Transverse colon (tissue), 4 donors: ENCODE measurements at regions not wholly inside any gene's neighbourhood (a gene's known extent, or its start where the extent isn't known, plus 50 kb on each side); places are given as distances from the start of the nearest gene placed in this dataset.

ENCODE experiments used
- DNase-seq: peaks from one replicate; pipeline ENCODE4 v3.0.0-alpha.2; 2019
- H3K27ac ChIP-seq, 4 donors: fragments of 200-600 bp; sonication (generic); 2 replicates each; pipeline ENCODE4 v1.5.1; 2016 to 2018; ENCODE audit warnings: inconsistent platforms in 4 of 4
- H3K27me3 ChIP-seq: fragments of 200-600 bp; sonication (generic); 2 replicates; pipeline ENCODE4 v1.5.1; 2017; ENCODE audit warnings: inconsistent platforms
- H3K36me3 ChIP-seq, 4 donors: fragments of 200-600 bp; sonication (generic); 2 replicates each; pipeline ENCODE4 v1.5.1; 2017 to 2019; ENCODE audit warnings: inconsistent platforms in 4 of 4
- H3K4me1 ChIP-seq, 4 donors: fragments of 200-600 bp; sonication (generic); 2 replicates each; pipeline ENCODE4 v1.5.1; 2017 to 2020; ENCODE audit warnings: inconsistent platforms in 4 of 4
- H3K4me3 ChIP-seq, 4 donors: fragments of 200-600 bp; sonication (generic); 1 replicate in 1 of 4; 2 replicates in 3 of 4; pipeline versions ENCODE4 v1.5.1 to v1.6.1; 2017 to 2019; ENCODE audit warnings: inconsistent platforms in 4 of 4
- H3K9me3 ChIP-seq, 2 donors: fragments of 200-600 bp; sonication (generic); 2 replicates each; pipeline ENCODE4 v1.5.1; 2017 to 2019; ENCODE audit warnings: inconsistent platforms in 2 of 2
- EP300 ChIP-seq: sonication (generic); formaldehyde crosslinking; IDR thresholded peaks from one replicate; pipeline ENCODE4 v1.6.1; 2017; ENCODE audit warnings: antibody characterized with exemption, low read depth
- POLR2A ChIP-seq: fragments of 450-650 bp; IDR thresholded peaks from one replicate; pipeline ENCODE4 v1.6.1; 2016; ENCODE audit warnings: antibody characterized with exemption, mild to moderate bottlenecking, moderate library complexity
- POLR2AphosphoS5 ChIP-seq, 3 donors: sonication (generic); formaldehyde crosslinking; IDR thresholded peaks; one replicate each; pipeline ENCODE4 v1.6.1; 2016; ENCODE audit warnings: antibody characterized with exemption in 3 of 3
- WGBS, 2 donors: methylation state at CpG; one replicate each; pipeline ENCODE4 v1.1.5; 2018; ENCODE audit warnings: low coverage in 1 of 2; 5-methylcytosine and 5-hydroxymethylcytosine counted together
- in situ Hi-C, 4 donors: fragments of 200-750 bp; cut with MboI; loops; one replicate each; pipeline versions ENCODE4 v1.15.0 to v1.15.1; 2017; ENCODE audit warnings: low sequenced_read_pairs in 3 of 4, low pct_ligation_motif_present in 1 of 4, low pct_unique_long_range_greater_than_20kb in 1 of 4
- intact Hi-C: fragments of 100-400 bp; cut with DNase I; formaldehyde crosslinking; loops from one replicate; pipeline ENCODE4 v1.15.1; 2023; ENCODE audit warnings: low total_unique reads
- TF ChIP-seq, protein P1 (sequence below), 5 experiments: fragments of 200-600 bp in 3 of 5; fragments of 450-650 bp in 2 of 5; sonication (generic) in 3 of 5; IDR thresholded peaks; 1 replicate in 2 of 5; 2 replicates in 3 of 5; pipeline ENCODE4 v1.5.1; 2016 to 2017; ENCODE audit warnings: antibody characterized with exemption in 5 of 5, inconsistent platforms in 3 of 5, mild to moderate bottlenecking in 2 of 5, moderate library complexity in 1 of 5

DNA sequence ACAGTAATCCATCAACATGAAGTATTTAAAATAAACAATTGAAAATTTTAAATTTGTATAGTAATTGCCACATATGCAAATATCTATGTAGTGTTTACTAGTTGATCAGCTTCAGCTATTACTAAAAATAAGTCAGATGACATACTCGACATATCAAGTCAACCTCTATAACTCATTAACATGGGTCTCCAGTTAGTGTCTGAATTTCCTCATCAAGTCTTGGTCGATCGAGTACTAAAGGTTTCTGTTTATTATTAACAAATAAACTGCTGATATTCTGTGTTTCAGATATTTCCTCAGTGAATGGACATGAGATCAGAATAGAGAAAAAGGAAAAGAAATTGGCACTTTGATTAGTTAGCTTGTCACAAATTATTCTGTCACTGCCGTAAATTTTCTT lies 266.5 kb upstream of the ITGA1 start:
- Histone ChIP-seq H3K9me3 (no peaks in the 10 kb centered on the region), H3K4me3 (no peak overlapping the region), H3K36me3 (no peaks in the 10 kb centered on the region), H3K27me3 (no peaks in the 10 kb centered on the region), H3K27ac (no peak overlapping the region), H3K4me1 (no peaks in the 10 kb centered on the region)
- DNase-seq: no peak
- in situ Hi-C loops: no loop called here
- TF ChIP-seq, protein P1, sequence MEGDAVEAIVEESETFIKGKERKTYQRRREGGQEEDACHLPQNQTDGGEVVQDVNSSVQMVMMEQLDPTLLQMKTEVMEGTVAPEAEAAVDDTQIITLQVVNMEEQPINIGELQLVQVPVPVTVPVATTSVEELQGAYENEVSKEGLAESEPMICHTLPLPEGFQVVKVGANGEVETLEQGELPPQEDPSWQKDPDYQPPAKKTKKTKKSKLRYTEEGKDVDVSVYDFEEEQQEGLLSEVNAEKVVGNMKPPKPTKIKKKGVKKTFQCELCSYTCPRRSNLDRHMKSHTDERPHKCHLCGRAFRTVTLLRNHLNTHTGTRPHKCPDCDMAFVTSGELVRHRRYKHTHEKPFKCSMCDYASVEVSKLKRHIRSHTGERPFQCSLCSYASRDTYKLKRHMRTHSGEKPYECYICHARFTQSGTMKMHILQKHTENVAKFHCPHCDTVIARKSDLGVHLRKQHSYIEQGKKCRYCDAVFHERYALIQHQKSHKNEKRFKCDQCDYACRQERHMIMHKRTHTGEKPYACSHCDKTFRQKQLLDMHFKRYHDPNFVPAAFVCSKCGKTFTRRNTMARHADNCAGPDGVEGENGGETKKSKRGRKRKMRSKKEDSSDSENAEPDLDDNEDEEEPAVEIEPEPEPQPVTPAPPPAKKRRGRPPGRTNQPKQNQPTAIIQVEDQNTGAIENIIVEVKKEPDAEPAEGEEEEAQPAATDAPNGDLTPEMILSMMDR (IDR thresholded peaks at IDR 0.05): no peak
- TF ChIP-seq POLR2AphosphoS5 (IDR thresholded peaks at IDR 0.05): no peak
- no peak for TF ChIP-seq EP300
- no peak for TF ChIP-seq POLR2A
- 83 to 85% methylated on average over 4 of the region's 4 CpGs for WGBS, 2 donors
- intact Hi-C loops: no loop called here

- no peak overlapping the region for H3K27ac ChIP-seq
- WGBS, 2 donors: 67 to 78% methylated on average over 1 to 4 of the region's 4 CpGs
- no peaks in the 10 kb centered on the region for H3K4me1 ChIP-seq
- TF ChIP-seq POLR2AphosphoS5 (IDR thresholded peaks at IDR 0.05) (no peak), EP300 (no peak), POLR2A (no peak)
- TF ChIP-seq, protein P1 (IDR thresholded peaks at IDR 0.05): no peak
- H3K9me3 ChIP-seq: no peaks in the 10 kb centered on the region
- no peaks in the 10 kb centered on the region for H3K27me3 ChIP-seq
- H3K36me3 ChIP-seq: no peaks in the 10 kb centered on the region
- DNase-seq: no peak
- in situ Hi-C loops: no loop called here
- no peak overlapping the region for H3K4me3 ChIP-seq
- intact Hi-C loops: no loop called here
Measured at GRCh38 chr5:52523701-52524100, 264.0 kb upstream of the ITGA1 start.

DNA sequence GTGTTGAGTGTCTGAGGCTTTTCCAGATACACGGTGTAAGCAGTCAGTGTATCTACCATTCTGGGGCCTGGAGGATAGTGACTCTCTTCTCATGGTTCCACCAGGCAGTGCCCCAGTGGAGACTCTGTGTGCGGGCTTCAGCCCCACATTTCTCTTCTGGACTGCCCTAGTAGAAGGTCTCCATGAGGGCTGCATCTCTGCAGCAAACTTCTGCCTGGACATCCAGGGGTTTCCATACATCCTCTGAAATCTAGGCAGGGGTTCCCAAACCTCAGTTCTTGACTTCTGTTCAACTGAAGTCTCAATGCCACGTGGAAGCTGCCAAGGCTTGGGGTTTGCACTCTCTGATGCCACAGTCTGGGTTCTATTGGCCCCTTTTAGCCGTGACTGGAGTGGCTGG lies 256.6 kb upstream of the ITGA1 start:
- H3K27me3 ChIP-seq: no peaks in the 10 kb centered on the region
- H3K4me1 ChIP-seq: no peaks in the 10 kb centered on the region
- H3K36me3 ChIP-seq: no peaks in the 10 kb centered on the region
- DNase-seq: no peak
- in situ Hi-C loops: no loop called here
- TF ChIP-seq, protein P1 (IDR thresholded peaks at IDR 0.05): no peak
- TF ChIP-seq POLR2AphosphoS5 (IDR thresholded peaks at IDR 0.05) (no peak), POLR2A (no peak), EP300 (no peak)
- H3K9me3 ChIP-seq: no peaks in the 10 kb centered on the region
- H3K27ac ChIP-seq: no peak overlapping the region
- intact Hi-C loops: no loop called here
- H3K4me3 ChIP-seq: no peak overlapping the region
- WGBS, 2 donors: 59% methylated on average over 4 of the region's 4 CpGs; no CpG with 5 or more reads in 1 of the 2 donors

DNA sequence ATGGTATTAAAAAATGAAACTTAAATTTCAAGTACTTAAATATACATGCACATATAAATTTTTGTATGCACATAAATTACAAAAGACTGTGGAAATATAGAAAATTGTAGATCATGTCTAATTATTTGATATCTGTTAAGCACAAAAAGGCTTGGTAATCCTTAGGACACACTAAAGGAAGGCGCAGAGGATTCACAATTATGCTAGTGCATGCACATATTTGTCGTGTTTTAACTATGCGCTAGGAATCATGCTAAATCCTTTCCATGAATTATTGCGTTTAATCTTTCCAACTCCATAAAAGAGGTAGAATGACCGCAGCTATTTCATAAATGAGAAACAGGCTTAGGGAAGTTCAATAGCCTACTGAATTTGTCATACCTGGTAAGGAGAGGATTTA lies 244.1 kb upstream of the ITGA1 start:
- 91 to 92% methylated on average over 5 of the region's 5 CpGs for WGBS, 2 donors
- intact Hi-C loops (no loop called here), in situ Hi-C loops (no loop called here)
- Histone ChIP-seq H3K27me3 (no peaks in the 10 kb centered on the region), H3K27ac (no peak overlapping the region), H3K4me1 (no peaks in the 10 kb centered on the region), H3K4me3 (no peak overlapping the region), H3K9me3 (no peaks in the 10 kb centered on the region), H3K36me3 (no peaks in the 10 kb centered on the region)
- DNase-seq: no peak
- TF ChIP-seq POLR2AphosphoS5 (IDR thresholded peaks at IDR 0.05): no peak
- no peak for TF ChIP-seq EP300
- TF ChIP-seq, protein P1 (IDR thresholded peaks at IDR 0.05): no peak
- TF ChIP-seq POLR2A: no peak
